GM20000 (cell line): ENCODE measurements at regions not wholly inside any gene's neighbourhood (a gene's known extent, or its start where the extent isn't known, plus 50 kb on each side); places are given as distances from the start of the nearest gene placed in this dataset.

Experiments used
- DNase-seq: peaks from one replicate; pipeline ENCODE4 v3.0.0; 2012; ENCODE audit warnings: low spot score
- TF ChIP-seq, protein P1 (sequence below): IDR thresholded peaks from 2 replicates; pipeline ENCODE4 v1.5.1; 2012; ENCODE audit warnings: mild to moderate bottlenecking, control low read depth; ENCODE audit errors: extremely low read depth, missing control alignments

DNA sequence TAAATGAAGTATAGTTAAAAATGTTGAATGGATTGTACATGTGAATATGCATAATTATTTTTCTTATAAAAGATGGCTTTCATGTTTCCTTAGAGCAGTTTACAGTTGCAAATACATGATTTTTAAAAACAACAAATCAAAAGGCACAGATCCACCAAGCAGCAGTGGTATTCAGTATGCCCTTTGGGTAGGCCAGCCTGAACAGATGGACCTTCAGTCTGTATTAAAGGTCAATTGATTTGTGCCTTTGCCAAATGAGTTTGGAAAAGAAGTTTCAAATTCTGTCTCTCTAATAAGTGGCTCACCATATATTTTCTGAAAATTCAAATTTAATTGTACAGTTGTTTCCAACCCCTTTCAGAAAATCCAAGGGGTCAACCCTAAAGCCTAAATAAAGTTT lies 477.1 kb downstream of the NSUN3 start:
- no peak for DNase-seq
- TF ChIP-seq, protein P1, sequence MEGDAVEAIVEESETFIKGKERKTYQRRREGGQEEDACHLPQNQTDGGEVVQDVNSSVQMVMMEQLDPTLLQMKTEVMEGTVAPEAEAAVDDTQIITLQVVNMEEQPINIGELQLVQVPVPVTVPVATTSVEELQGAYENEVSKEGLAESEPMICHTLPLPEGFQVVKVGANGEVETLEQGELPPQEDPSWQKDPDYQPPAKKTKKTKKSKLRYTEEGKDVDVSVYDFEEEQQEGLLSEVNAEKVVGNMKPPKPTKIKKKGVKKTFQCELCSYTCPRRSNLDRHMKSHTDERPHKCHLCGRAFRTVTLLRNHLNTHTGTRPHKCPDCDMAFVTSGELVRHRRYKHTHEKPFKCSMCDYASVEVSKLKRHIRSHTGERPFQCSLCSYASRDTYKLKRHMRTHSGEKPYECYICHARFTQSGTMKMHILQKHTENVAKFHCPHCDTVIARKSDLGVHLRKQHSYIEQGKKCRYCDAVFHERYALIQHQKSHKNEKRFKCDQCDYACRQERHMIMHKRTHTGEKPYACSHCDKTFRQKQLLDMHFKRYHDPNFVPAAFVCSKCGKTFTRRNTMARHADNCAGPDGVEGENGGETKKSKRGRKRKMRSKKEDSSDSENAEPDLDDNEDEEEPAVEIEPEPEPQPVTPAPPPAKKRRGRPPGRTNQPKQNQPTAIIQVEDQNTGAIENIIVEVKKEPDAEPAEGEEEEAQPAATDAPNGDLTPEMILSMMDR = no peak

DNA sequence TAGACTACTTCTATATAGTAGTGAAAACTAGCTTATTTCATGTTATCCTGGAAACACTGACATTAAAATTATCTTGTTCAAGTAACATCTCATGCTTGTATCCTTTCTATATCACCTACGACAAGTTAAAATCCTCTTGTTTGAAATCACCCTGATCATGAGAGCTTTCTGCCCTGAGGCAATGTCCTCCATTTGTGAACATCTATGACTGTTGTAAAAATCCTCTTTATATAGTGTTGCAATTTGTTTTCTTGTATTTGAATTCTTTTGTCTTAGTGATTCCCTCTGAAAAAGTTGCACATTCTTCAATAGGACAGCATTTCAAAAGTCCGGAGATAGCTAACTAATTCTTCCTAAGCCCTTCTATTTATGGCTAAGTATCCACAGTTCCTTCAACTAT lies 480.3 kb downstream of the NSUN3 start:
- TF ChIP-seq, protein P1 = no peak

DNA sequence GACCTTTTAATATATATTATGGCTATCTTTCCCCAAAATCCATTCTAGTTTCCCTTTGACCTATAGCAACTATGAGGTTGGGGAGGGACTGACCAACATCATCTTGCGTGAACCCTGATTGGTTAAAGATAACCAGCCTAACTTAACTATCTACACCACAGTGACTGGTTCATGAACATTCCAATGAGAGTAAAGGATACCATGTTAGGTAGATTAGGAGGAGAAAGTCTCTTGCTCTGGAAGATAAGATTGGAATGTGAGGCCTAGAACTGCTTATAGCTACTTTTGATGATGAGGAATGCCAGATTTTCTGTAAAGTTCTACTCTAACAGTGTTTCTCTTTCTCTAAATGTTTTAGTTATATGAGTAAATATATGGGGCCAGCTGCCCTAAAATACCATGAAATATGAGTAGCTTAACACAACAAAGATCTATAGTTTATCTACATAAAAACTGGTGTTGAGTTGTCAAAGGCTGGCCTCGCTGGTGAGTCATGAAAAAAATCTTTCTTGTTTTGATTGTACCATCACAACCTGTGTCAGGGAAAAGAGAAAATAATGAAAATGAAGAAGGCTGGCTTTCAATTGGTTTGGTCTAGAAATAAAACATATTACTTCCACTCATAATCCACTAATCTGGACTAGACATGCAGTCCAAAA lies 481.4 kb downstream of the NSUN3 start:
- no peak for DNase-seq
- TF ChIP-seq, protein P1 = no peak

More for the DNA sequence above, 480.3 kb downstream of the NSUN3 start:
- no peak for DNase-seq

DNA sequence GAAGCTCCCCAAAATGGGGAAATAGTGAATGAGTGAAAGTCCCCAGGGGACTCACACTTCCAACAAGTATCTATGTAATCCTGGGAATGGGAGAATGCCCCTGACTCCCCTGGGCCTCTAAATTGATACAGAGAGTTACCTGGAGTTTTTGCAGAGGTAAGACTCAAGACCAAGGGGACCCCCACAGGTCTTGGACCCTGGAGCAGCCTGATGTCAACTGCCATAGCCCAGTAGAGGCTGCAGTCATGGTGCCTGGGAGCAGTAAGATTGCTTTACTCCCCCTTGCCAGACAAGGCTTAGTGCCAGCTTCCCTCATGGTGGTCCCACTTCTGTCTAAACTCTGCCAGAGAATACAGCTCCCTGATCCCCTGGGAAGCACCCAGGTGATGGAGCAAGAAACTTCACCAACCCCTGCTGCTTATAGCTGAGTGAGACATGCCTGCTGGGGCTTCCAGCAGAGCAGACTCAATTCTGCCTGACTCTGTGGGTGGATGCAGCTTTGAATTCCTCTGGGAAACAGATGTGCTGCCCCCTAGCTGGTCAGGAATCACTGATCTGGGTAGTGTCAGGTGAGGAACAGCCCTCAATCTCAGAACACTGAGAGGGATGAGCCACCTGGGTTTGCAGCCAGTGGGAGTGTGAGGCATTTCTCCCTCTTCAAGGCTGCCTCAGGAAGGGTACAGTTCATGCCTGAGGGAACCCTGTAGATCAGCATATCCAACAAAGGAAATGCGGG lies 485.9 kb downstream of the NSUN3 start:
- TF ChIP-seq, protein P1 = no peak
- no peak for DNase-seq

GRCh38 chr3:94561094-94561493 lies 498.2 kb downstream of the NSUN3 start:
- DNase-seq = no peak
- TF ChIP-seq, protein P1 = no peak

DNA sequence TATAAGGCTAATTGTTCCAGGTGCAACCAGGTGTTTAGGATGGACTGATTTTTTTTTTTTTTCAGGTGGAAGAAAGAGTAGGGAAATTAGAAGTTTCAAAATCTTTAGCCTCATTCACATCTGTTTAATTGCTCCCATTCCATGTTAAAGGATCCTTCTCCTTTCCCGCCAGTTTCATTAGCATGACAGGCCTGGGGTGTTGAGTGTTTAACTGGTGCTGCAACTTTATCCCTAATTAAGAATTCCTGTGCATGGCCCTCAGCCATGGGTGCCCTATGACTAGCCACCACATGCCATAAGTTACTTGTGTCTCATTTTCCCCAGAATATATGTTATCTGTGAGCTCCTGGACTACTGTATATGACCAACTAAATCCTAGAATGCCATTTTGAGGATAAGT lies 501.4 kb downstream of the NSUN3 start:
- no peak for DNase-seq
- TF ChIP-seq, protein P1 = no peak

GRCh38 chr3:94568041-94568440 lies 505.2 kb downstream of the NSUN3 start:
- DNase-seq = no peak
- TF ChIP-seq, protein P1 = no peak
